A673 (cell line): ENCODE measurements at regions not wholly inside any gene's neighbourhood (a gene's known extent, or its start where the extent isn't known, plus 50 kb on each side); places are given as distances from the start of the nearest gene placed in this dataset.

Experiments
- BruUV-seq: library from RNA; stranded (reverse); fragments of 400-500 nt; replicated peaks from 2 replicates; lab custom pipeline; 2021; lab: Mats Ljungman, UMichigan
- CTCF ChIA-PET: fragments of 300-600 bp; sonication (Branson Sonifier 250); formaldehyde crosslinking; loops from one replicate; lab custom pipeline; 2022; ENCODE audit warnings: antibody characterized with exemption; lab: Charles Lee
- POLR2A ChIA-PET: fragments of 300-600 bp; sonication (Branson Sonifier 250); formaldehyde crosslinking; loops from one replicate; lab custom pipeline; 2022; ENCODE audit warnings: antibody characterized with exemption; ENCODE audit not compliant: low non-redundant PET; lab: Charles Lee
- DNase-seq: peaks from one replicate; pipeline ENCODE4 v3.0.0-alpha.2; 2015; ENCODE audit warnings: low spot score
- H3K27ac ChIP-seq: fragments of 200-600 bp; sonication (generic); 2 replicates; pipeline ENCODE4 v1.5.1; 2016; ENCODE audit warnings: mixed run types, low read depth, mild to moderate bottlenecking, mixed read lengths, antibody characterized with exemption, low read length; ENCODE audit not compliant: poor library complexity, severe bottlenecking
- H3K27me3 ChIP-seq: fragments of 200-600 bp; sonication (generic); replicated peaks from 2 replicates; pipeline ENCODE4 v1.6.1; 2017; ENCODE audit warnings: mixed run types, low read depth, mild to moderate bottlenecking, mixed read lengths, antibody characterized with exemption, low read length; ENCODE audit not compliant: insufficient read depth, poor library complexity
- H3K36me3 ChIP-seq: fragments of 200-600 bp; sonication (generic); 2 replicates; pipeline ENCODE4 v1.6.1; 2016; ENCODE audit warnings: mixed run types, mild to moderate bottlenecking, mixed read lengths, antibody characterized with exemption, low read length; ENCODE audit not compliant: insufficient read depth, poor library complexity, severe bottlenecking
- H3K4me1 ChIP-seq: fragments of 200-600 bp; sonication (generic); 2 replicates; pipeline ENCODE4 v1.6.1; 2017; ENCODE audit warnings: mixed run types, mild to moderate bottlenecking, mixed read lengths, antibody characterized with exemption, low read length; ENCODE audit not compliant: insufficient read depth, poor library complexity, severe bottlenecking
- H3K4me3 ChIP-seq: fragments of 200-600 bp; sonication (generic); 2 replicates; pipeline ENCODE4 v1.5.1; 2016; ENCODE audit warnings: low read depth, mixed run types, mild to moderate bottlenecking, mixed read lengths, low read length; ENCODE audit not compliant: poor library complexity, severe bottlenecking
- H3K9me3 ChIP-seq: fragments of 200-600 bp; sonication (generic); 2 replicates; pipeline ENCODE4 v1.6.1; 2016; ENCODE audit warnings: mixed run types, low read depth, mild to moderate bottlenecking, mixed read lengths, antibody characterized with exemption, low read length; ENCODE audit not compliant: poor library complexity, severe bottlenecking
- CTCF ChIP-seq: fragments of 300-800, 200-600 bp; sonication (generic); conservative IDR thresholded peaks from 2 replicates; pipeline ENCODE4 v1.5.1; 2017; ENCODE audit warnings: low read depth, mild to moderate bottlenecking, antibody characterized with exemption, low read length, moderate library complexity, mixed read lengths
- EZH2 ChIP-seq: fragments of 200-600 bp; sonication (generic); IDR thresholded peaks from 2 replicates; pipeline ENCODE4 v1.6.1; 2017; ENCODE audit warnings: borderline replicate concordance, low read depth, mild to moderate bottlenecking, mixed read lengths, antibody characterized with exemption, low read length; ENCODE audit not compliant: poor library complexity, severe bottlenecking
- intact Hi-C: fragments of 100-400 bp; cut with micrococcal nuclease; formaldehyde crosslinking; loops from one replicate; pipeline ENCODE4 v1.10.0; 2022; ENCODE audit not compliant: unreplicated experiment

DNA sequence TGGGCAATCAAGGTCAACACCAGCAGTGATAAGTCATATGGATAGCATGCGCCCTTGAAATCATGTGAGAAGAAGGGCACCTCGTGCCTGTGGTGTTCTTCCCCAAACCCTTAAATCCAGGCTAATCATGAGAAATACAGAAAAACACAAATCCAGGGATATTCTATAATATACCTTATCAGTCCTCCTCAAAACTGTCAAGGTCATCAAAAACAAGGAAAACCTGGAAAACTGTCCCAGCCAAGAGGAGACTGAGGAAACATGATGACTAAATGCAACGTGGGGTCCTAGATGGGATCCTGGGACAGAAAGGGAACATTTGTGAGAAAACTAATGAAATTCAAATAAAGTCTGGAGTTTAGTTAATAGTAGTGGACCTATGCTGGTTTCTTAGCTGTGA is 201.8 kb upstream of the FAM9B start:
- Histone ChIP-seq H3K4me1 (no peaks in the 10 kb centered on the region), H3K4me3 (no peak overlapping the region), H3K27me3 (no peaks in the 10 kb centered on the region), H3K9me3 (no peaks in the 10 kb centered on the region), H3K36me3 (no peaks in the 10 kb centered on the region), H3K27ac (no peak overlapping the region)
- intact Hi-C loops, result no loop called here
- CTCF ChIA-PET, result no interaction called here
- POLR2A ChIA-PET, result no interaction called here
- BruUV-seq, result no TSS peak
- TF ChIP-seq EZH2 (no peak), CTCF (no peak)
- DNase-seq, result no peak

DNA sequence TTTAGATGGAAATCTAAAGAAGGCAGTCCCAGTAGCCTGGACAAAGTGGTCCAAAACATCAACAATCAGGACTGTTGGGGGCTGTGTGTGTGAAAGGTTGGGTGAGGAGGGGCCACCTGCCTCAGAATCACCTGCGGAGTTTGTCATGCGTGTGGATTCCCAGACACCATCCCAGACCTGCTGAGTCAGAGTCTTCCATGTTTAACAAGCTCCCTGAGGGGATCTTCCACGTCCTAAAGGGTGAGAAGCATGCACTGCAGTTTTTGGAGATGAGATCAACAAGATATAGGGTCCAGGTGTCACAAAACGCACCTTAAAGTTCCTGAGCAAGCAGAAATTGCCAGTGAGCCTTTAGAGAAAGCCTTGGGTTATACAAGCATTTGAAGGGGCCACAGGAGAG is 207.0 kb upstream of the FAM9B start:
- ChIA-PET CTCF (no interaction called here), POLR2A (no interaction called here)
- Histone ChIP-seq H3K4me3 (no peak overlapping the region), H3K27ac (no peak overlapping the region), H3K36me3 (no peaks in the 10 kb centered on the region), H3K27me3 (no peaks in the 10 kb centered on the region), H3K4me1 (no peaks in the 10 kb centered on the region), H3K9me3 (no peaks in the 10 kb centered on the region)
- intact Hi-C loops, result no loop called here
- BruUV-seq, result no TSS peak
- TF ChIP-seq EZH2 (no peak), CTCF (no peak)
- no peak for DNase-seq

GRCh38 chrX:9241427-9241826 is 207.5 kb upstream of the FAM9B start:
- H3K27me3 ChIP-seq, result no peaks in the 10 kb centered on the region
- no peak for DNase-seq
- CTCF ChIA-PET, result no interaction called here
- H3K4me3 ChIP-seq, result no peak overlapping the region
- TF ChIP-seq CTCF, result no peak
- no peak for TF ChIP-seq EZH2
- POLR2A ChIA-PET, result no interaction called here
- H3K4me1 ChIP-seq, result no peaks in the 10 kb centered on the region
- no TSS peak for BruUV-seq
- intact Hi-C loops, result no loop called here
- H3K27ac ChIP-seq, result no peak overlapping the region
- H3K36me3 ChIP-seq, result no peaks in the 10 kb centered on the region
- H3K9me3 ChIP-seq, result no peaks in the 10 kb centered on the region
